SK-N-MC (cell line): ENCODE measurements at regions not wholly inside any gene's neighbourhood (a gene's known extent, or its start where the extent isn't known, plus 50 kb on each side); places are given as distances from the start of the nearest gene placed in this dataset.

ENCODE experiments used
- DNase-seq: peaks from one replicate; pipeline ENCODE4 v3.0.0-alpha.2; 2011; ENCODE audit warnings: low read depth, low spot score
- H3K27ac ChIP-seq: fragments of 200-600 bp; sonication (generic); 2 replicates; pipeline ENCODE4 v1.5.1; 2016; ENCODE audit warnings: mixed run types
- H3K36me3 ChIP-seq: fragments of 200-600 bp; sonication (generic); 2 replicates; pipeline ENCODE4 v1.6.1; 2017; ENCODE audit warnings: antibody characterized with exemption, low read length, mixed read lengths; ENCODE audit not compliant: insufficient read depth
- H3K4me3 ChIP-seq: fragments of 200-600 bp; sonication (generic); 2 replicates; pipeline ENCODE4 v1.5.1; 2016
- H3K9ac ChIP-seq: fragments of 200-600 bp; sonication (generic); 2 replicates; pipeline ENCODE4 v1.8.0; 2017; ENCODE audit warnings: mixed run types, mixed read lengths; ENCODE audit not compliant: insufficient read length
- H3K9me3 ChIP-seq: fragments of 200-600 bp; sonication (generic); 2 replicates; pipeline ENCODE4 v1.6.1; 2017; ENCODE audit warnings: low read depth, mild to moderate bottlenecking, antibody characterized with exemption, low read length, moderate library complexity, mixed read lengths
- EZH2 ChIP-seq: fragments of 200-600 bp; sonication (generic); IDR thresholded peaks from one replicate; pipeline ENCODE4 v1.6.1; 2017; ENCODE audit warnings: antibody characterized with exemption
- FOXP2 ChIP-seq: optimal IDR thresholded peaks from 2 replicates; pipeline ENCODE3; 2011; ENCODE audit warnings: mild to moderate bottlenecking, moderate library complexity; ENCODE audit not compliant: insufficient read depth; ENCODE audit errors: extremely low read length, control extremely low read depth
- POLR2AphosphoS5 ChIP-seq: IDR thresholded peaks from 2 replicates; pipeline ENCODE4 v1.6.1; 2012; ENCODE audit warnings: mild to moderate bottlenecking, low read depth, low read length, borderline replicate concordance

DNA sequence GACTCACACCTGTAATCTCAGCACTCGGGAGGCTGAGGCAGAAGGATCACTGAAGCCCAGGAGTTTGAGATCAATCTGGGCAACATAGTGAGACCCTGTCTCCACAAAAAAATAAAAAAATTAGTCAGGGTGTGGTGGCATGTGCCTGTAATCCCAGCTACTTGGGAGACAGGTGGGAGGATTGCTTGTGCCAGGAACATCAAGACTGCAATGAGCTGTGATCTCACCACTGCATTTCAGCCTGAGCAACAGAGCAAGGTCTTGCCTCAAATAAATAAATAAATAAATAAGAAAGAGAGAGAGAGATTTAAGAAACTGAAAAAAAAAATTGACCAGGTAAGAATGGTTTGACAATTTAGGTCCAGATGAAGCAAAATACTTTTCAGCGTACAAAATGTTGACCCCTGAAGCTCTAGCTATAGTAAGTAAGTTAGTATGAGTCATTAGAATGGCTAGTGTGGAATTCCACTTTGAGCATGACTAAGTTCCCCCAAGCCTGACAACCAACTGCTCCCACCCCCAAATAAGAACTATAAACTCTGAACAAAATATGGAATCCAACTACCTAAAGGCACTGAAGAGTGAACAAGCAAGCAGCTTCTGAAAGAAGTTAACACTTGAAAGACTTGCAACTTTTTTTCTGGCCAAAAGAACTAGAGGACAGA, 217.8 kb upstream of the TLE4 start:
- no peak for DNase-seq
- TF ChIP-seq EZH2 (no peak), FOXP2 (no peak), POLR2AphosphoS5 (no peak)

GRCh38 chr9:79357194-79357593, 214.6 kb upstream of the TLE4 start:
- TF ChIP-seq POLR2AphosphoS5 (no peak), EZH2 (no peak), FOXP2 (no peak)
- no peak for DNase-seq
- Histone ChIP-seq H3K9me3 (no peaks in the 10 kb centered on the region), H3K9ac (no peak overlapping the region), H3K4me3 (no peak overlapping the region), H3K36me3 (no peaks in the 10 kb centered on the region), H3K27ac (no peak overlapping the region)

More for the DNA sequence above, 217.8 kb upstream of the TLE4 start:
- Histone ChIP-seq H3K36me3 (no peaks in the 10 kb centered on the region), H3K4me3 (no peak overlapping the region), H3K27ac (no peak overlapping the region), H3K9me3 (no peaks in the 10 kb centered on the region), H3K9ac (no peak overlapping the region)

DNA sequence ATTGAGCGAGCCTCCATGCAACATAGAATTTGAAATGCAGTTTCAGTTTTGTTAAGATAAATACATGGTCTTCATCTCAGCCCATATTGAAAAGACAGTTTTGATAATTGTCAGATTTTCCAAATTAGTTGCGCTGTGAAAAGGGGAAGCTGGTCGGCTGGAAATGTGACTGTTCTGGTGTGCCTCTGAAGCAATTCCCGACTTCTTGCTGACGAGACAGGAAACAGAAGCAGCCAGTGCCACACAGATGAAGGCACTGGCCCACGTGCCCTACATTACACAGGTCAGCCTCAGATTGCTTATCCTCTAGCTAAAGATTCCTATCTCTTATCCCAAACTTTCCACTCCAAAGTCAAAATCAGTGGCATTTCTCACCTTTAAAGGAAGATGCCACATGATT, 214.1 kb upstream of the TLE4 start:
- Histone ChIP-seq H3K9me3 (no peaks in the 10 kb centered on the region), H3K27ac (no peak overlapping the region), H3K9ac (no peak overlapping the region), H3K4me3 (no peak overlapping the region), H3K36me3 (no peaks in the 10 kb centered on the region)
- no peak for DNase-seq
- TF ChIP-seq POLR2AphosphoS5: no peak
- TF ChIP-seq FOXP2: no peak
- no peak for TF ChIP-seq EZH2

- Histone ChIP-seq H3K27ac (no peak overlapping the region), H3K36me3 (no peaks in the 10 kb centered on the region), H3K4me3 (no peak overlapping the region), H3K9me3 (no peaks in the 10 kb centered on the region), H3K9ac (no peak overlapping the region)
- no peak for TF ChIP-seq FOXP2
- TF ChIP-seq EZH2: no peak
- TF ChIP-seq POLR2AphosphoS5: no peak
- no peak for DNase-seq
These were observed 211.1 kb upstream of the TLE4 start for GRCh38 chr9:79360387-79361347.

DNA sequence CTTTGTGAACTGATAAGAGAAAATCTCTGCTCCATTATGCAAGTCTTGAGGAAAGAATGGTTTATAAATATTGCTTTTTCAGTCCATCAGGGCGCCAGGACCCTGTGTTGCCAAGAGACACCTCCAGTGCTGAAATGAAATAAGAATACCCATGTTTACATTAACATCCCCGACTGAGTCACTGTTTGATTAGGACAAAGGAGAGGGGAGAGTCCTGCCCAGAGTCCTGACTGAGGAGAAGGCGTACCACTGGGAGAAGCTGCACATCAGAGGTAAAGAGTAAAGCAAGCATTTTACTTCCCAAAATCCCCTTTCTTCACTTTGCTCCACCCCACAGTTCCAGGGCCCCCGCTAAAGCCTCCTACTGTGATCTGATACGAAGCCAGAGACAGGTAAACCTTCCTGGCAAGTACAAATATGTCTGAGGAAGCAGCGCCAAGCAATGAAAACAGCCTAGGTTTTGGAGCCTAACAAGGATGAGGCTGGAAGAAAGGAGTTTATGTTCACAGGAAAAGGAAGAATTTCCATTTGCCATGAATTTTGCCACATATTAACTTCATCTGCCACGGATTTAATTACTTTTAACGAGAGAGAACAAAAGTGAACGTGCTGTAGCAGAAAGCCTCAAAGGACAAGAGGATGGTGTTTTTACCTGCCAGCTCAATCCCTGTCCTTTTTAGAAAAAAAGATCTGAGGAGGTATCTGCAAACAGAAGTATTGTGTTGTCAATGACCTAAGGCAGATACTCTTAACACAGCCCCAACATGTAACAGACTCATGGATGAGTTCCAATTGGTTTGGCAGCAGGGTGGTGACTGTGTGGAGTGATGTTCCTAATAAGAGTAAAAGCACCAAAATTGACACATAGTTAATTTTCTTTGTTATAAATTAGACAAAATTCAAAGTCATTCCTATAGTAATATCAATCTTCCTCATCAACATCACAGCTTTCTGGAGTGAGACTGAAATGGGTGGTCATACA, 209.4 kb upstream of the TLE4 start:
- Histone ChIP-seq H3K4me3 (no peak overlapping the region), H3K36me3 (no peaks in the 10 kb centered on the region), H3K9ac (no peak overlapping the region), H3K9me3 (no peaks in the 10 kb centered on the region), H3K27ac (no peak overlapping the region)
- TF ChIP-seq POLR2AphosphoS5: no peak
- TF ChIP-seq EZH2: no peak
- no peak for TF ChIP-seq FOXP2
- no peak for DNase-seq

GRCh38 chr9:79369676-79370075, 202.1 kb upstream of the TLE4 start:
- Histone ChIP-seq H3K9ac (no peak overlapping the region), H3K36me3 (no peaks in the 10 kb centered on the region), H3K9me3 (no peaks in the 10 kb centered on the region), H3K4me3 (no peak overlapping the region), H3K27ac (no peak overlapping the region)
- no peak for DNase-seq
- TF ChIP-seq POLR2AphosphoS5 (no peak), EZH2 (no peak), FOXP2 (no peak)

- no peak for DNase-seq
- no peak overlapping the region for H3K4me3 ChIP-seq
- no peak for TF ChIP-seq FOXP2
- TF ChIP-seq POLR2AphosphoS5: no peak
- no peak for TF ChIP-seq EZH2
- H3K9ac ChIP-seq: no peak overlapping the region
- H3K9me3 ChIP-seq: no peaks in the 10 kb centered on the region
- no peaks in the 10 kb centered on the region for H3K36me3 ChIP-seq
- H3K27ac ChIP-seq: no peak overlapping the region
These were observed 200.5 kb upstream of the TLE4 start for GRCh38 chr9:79371301-79371700.
